Stimulated activated CD4-positive, alpha-beta T cell treated with anti-CD3 and anti-CD28 coated beads, TNF-alpha, amount 100 ng/mL, for 24 hours (primary cell): ENCODE measurements at regions not wholly inside any gene's neighbourhood (a gene's known extent, or its start where the extent isn't known, plus 50 kb on each side); places are given as distances from the start of the nearest gene placed in this dataset.
"Not testable (repeated sequence)": the region's sequence is repeated elsewhere in the genome, so short reads cannot be mapped to it uniquely, and the experiment has no call there.

Experiments
- DNase-seq, 3 experiments: peaks; one replicate each; pipeline ENCODE4 v3.0.0-alpha.2; 2020; ENCODE audit warnings: low read depth in 3 of 3

DNA sequence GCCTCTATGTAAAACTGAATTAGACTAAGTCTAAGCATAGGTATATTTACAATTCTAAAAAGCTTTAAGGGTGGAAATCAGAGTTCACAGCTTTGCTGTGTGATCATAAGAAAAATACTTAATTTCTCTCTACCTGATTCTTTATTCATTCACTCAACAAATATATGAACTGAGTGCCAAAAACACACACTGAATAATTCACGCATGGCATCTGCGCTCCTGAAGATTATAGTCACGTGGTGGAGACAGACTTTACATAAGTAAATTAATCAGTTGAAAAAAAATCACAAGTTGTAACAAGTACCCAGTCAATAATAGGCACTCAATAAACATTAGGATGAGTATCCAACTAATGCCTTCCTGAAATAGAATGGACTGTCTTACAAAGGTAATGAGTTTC is 351.6 kb downstream of the METTL4 start:
- DNase-seq, result no peak

DNA sequence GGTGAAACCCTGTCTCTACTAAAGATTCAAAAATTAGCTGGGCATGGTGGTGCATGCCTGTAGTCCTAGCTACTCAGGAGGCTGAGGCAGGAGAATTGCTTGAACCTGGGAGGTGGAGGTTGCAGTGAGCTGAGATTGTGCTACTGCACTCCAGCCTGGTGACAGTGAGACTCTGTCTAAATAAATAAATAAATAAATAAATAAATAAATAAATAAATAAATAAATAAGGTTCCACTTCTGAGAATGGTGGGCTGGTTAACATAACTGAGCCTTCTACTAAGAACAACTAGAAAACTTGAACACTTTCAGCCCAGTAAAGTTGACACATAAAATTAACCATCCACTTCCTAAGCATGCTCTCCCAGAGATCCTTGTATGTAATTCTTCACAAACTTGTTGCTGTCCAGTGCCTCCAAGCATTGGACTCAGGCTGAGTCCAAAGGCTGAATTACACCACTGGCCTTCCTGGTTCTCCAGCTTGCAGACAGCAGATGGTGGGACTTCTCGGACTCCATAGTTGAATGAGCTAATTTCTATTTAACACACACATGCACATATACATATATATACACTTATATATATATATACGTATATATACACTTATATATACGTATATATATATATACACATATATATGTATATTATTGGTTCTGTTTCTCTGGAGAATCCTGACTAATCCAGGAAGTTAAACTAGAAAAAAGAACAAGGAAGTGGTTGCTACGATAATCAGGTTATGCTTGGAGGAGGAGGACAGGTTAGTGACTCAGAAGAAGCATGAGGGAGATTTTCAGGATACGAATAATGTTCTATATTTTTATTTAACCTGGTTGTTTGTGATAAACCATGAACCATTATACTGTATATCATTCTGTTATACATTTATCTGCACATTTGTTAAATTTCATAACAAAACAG is 348.8 kb downstream of the METTL4 start:
- DNase-seq, result no peak

DNA sequence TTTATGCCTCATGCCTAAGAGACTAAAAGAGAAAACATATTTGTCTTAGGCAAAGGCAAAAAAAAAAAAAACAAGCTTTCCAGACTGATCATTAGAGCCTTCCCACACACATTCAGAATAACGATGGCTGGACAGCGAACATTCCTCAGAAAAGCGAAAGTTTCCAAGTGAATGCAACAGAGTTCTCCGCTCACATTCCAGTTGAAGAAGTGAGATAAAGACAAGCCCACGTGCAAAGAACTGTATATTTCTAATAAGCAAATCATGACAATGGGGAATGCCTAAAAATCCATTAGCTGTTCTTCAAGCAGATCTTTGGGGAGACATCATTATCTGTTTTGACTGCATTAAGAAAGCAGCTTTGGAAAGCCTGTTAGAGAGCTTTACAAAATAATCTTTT is 347.9 kb downstream of the METTL4 start:
- DNase-seq, result no peak

DNA sequence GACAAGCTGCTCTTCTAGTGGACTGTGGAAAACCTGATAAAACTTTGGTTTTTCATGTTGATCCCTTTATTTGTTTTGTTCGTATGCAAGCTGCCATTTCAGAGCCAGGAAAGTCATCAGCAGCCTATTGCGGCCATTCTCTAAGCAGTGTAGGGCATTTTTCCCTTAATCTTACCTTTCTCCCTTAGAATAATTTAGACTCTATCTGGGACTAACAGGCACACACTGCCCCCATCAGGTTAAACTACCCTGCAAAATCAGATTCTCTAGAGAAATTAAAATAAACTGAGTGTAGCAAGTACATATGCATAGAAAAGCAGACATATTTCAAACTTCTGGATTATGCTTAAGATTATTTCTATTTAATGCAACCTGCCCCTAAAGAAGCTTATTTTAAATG is 347.5 kb downstream of the METTL4 start:
- DNase-seq, result no peak

DNA sequence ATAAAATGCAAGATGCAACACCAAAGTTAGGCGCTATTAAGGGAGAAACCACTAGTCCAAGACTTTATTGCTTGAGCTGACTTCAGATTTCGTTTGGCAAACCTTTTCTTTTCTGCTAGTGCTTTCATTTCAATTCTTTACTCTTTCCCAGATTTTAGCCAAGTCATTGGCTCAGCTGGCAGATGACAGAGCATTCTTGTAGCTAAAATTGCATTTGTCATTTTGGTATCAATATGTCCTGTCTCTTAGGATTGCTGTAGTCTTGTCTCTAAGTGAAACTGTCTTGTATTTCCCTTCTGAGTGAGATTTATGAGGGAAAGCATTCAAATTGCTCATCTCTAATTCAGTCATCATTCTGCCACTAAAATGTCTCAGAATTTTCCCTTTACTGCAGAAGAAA is 335.1 kb downstream of the METTL4 start:
- DNase-seq, result no peak

DNA sequence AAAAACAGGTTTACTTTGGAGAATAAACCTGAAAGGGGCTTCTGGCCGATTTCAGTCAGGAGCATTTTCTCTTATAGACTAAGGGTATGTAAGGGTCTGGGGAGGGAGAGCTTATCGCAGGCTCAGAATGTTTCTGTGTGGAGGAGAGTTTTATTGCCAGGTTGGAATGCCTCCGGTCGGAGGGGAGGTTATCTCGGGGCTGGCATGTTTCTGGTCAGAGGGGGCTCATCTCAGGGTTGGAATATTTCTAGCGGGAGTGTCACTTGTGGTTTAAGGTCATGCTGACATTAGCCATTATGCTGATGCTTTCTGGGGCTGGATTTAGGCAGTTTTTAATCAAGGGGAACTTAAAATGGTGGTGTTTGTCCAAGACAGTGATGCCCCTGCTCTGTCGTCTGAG is 333.6 kb downstream of the METTL4 start:
- no peak for DNase-seq

DNA sequence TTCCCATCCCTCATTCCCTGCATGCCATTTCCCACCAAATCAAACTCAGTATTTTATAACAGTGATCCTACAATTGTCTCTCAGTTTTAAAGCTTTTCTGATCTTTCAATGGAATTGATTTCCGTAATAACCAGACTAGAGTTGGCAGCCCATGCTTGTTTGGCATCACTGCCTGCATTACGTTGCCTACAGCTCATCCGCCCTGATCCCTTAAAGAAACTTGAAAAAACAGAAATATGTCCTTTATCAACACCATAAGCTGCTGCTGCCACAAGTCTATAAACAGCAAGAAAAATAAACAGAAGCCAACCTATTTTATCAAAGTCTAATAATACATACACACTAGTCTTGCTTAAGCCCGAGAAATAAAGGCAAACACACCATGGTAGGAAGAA is 331.0 kb downstream of the METTL4 start:
- no peak for DNase-seq

DNA sequence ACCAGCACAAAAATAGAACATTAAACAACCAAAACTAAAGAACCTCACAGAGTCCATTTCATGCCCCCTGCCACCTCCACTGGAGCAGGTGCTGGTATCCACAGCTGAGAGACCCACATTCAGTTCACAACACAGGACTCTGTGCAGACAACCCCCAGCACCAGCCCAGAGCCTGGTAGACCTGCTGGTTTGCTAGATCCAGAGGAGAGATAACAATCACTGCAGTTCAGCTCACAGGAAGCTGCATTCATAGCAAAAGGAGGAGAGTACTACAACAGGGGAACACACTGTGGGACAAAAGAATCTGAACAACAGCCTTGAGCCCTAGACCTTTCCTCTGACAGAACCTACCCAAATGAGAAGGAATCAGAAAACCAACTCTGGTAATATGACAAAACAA is 326.7 kb downstream of the METTL4 start:
- DNase-seq, result no peak

DNA sequence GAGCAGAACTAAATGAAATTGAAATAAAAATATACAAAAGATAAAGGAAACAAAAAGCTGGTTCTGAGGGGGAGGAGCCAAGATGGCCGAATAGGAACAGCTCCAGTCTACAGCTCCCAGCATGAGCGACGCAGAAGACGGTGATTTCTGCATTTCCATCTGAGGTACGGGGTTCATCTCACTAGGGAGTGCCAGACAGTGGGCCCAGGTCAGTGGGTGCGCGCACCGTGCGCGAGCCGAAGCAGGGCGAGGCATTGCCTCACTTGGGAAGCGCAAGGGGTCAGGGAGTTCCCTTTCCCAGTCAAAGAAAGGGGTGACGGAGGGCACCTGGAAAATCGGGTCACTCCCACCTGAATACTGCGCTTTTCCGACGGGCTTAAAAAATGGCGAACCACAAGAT is 324.2 kb downstream of the METTL4 start:
- DNase-seq, result not testable (repeated sequence)

DNA sequence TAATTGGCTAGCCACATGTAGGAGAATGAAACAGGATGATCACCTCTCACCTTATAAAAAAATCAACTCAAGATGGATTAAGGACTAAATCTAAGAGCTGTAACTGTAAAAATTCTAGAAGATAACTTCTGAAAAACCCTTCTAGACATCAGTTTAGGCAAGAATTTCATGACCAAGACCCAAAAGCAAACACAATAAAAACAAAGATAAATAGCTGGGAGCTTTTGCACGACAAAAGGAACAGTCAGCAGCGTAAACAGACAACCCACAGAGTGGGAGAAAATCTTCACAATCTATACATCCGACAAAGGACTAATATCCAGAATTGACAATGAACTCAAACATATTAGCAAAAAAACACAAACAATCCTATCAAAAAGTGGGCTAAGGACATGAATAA is 316.3 kb downstream of the METTL4 start:
- DNase-seq, result no peak

DNA sequence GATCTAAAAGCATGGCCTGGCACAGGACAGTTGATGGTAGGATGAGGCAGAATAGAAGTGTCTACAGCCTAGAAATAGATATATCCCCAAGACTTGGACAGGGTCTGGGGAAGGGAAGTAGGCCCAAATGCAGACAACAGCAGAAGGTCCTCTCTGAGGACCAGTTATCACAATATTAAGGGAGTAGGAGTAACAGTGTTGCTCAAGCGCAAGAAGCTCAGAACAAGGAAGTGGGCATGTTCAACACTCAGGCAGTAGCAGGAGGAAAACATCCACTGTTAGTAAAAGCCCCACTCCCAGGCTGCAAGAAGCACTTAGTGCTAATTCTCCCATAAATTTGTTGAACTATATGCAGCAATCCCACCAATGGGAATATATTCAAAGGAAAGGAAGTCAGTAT is 314.7 kb downstream of the METTL4 start:
- no peak for DNase-seq

DNA sequence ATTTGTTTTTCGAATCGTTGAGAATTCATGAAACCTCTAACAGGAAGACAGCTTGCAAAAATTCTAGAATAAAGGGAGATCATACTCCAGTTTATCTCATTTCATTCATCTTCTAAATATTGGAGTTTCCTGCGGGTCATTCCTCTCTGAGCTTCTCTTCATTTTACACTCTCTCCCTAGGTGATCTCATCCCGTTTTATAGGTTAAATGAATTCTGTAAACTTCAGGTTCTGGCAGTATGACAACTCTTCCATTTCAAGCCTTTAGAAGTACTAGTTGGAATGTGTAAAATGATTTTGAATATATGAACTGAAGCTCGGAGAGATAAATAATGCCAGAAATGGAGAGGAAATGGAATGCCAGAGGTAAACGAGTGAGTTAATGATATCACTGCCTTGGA is 312.4 kb downstream of the METTL4 start:
- DNase-seq, result no peak

DNA sequence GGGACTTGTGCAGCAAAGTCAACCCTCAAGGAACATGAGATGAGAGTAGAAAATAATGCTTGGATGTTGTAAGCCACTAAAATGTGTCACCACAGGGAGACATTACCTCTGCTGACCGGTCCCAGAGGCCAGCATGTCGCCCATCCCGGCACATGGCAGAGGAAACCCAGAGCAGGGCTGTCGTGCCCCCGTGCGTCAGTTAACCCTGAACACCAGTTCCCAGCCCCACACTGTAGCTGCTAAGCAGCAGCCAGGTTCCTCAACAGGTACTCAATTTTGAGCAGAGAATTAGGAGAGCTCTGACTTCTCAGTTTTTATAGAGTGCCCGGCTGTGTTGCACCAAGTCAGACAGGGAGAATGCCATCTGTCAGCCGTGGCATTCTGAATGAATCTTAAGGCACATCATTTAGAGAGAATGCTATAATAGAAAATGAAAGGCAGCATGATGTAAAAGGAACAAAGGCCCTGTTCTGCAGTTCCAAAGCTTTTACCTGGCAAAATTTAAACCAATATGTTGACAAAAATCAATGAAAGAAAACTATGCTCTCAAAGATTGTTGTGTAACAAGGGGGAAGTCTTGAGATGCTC is 307.9 kb downstream of the METTL4 start:
- DNase-seq, result no peak

DNA sequence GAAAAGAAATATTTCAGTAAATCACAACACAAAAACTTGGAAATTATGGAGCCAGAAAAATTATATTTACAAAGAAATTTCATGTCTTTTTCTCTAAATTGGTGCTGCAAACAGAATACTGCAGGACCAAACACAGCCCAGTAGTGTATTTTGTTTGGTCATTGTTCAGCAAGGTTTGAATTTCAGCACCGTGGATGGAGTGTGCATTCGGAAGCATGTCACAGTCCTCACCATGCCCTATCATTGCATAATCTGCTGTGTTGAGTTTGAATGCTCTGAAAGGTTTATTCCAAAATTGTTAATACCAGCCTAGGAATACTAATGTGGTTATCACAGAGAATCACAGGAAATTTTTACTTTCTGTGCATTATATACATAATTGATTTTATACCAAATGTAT is 296.7 kb downstream of the METTL4 start:
- DNase-seq, result no peak

DNA sequence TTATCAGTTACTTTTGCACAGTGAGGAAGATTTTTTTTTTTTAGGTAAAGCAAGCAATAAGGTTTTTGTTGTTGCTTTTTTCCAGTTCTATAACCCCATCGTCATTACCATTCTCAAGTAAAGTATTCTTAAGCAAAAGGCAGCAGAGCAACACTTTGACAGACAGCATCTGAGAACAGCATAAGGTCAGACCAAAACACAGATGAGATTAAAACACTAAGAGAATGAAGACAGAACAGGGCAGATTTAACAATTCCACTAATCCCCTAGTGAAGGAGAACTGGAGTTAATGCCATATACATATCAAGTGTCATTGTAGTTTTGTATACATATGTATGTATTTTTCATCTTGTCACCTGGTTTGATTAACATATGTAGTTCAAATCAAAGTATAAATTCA is 290.2 kb downstream of the METTL4 start:
- no peak for DNase-seq

DNA sequence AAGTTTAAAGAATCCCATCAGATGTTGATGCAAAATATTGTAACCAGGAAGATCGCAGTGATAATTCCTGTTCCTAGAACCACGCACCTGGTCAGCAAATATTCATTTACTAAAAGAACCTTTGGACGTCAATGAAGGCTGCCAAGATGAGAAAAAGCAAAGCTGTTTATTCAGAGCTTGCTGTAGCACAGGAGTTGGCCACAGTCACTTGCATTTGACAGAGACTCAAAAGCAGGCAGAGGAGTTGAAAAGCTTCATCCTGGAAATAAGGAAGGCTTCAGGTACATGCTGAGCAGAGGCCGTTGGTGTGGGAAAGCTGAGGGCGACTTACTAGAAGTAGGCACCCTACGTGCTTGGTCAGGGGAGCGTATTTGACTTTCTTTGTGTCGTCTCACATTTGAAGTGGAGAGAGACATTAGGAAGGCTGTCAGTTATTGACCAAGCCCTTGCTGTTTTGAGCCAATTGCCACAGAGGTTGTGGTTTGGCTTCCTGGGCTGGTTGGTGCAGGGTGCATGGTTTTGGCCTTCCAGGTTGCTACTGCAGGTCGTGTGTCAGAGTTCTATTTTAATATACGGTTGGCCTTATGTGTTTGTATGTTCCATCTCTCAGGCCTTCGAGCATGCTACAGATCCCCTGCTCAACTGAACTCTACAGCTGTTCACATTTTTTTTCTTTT is 289.6 kb downstream of the METTL4 start:
- DNase-seq, result no peak

DNA sequence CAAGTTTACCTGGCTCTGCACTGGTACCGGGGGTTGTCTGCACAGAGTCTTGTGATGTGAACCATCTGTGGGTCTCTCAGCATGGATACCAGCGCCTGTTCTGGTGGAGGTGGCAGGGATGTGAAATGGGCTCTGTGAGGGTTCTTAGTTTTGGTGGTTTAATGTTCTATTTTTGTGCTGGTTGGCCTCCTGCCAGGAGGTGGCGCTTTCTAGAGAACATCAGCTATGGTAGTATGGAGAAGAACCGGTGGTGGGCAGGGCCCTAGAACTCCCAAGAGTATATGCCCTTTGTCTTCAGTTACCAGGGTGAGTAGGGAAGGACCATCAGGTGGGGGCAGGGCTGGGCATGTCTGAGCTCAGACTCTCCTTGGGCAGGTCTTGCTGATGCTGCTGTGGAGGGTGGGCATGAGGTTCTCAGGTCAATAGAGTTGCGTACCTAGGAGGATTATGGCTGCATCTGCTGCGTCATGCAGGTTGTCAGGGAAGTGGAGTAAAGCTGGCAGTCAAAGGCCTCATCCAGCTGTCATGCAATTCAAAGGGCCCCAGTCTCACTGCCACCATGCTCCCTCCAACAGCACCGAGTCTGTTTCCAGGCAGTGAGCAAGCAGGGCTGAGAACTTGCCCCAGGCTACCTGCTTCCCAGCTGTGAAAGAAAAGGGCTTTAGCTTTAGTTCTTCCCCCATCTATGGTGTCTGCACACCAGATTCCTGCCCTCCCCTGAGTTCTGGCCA is 278.0 kb downstream of the METTL4 start:
- DNase-seq, result peak in 1 of 3 experiments; percentile 4

DNA sequence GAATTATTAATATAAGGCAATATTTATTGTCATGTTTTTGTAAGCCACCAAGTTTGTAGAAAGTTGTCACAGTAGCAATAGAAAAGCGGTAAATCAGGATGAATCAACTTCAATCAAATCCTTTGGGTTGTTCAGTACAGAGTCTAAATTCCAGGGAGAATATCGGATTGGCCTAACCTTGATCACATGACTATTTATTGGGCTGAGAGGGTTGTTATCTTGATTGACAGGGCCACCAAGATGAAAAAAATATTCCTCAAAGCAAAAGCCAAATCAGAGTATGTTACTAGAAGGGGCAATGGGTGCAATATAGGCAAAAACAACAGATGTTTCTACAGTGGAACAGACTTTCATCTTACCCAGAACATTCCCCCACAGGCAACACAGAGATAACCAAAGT is 270.0 kb downstream of the METTL4 start:
- no peak for DNase-seq

DNA sequence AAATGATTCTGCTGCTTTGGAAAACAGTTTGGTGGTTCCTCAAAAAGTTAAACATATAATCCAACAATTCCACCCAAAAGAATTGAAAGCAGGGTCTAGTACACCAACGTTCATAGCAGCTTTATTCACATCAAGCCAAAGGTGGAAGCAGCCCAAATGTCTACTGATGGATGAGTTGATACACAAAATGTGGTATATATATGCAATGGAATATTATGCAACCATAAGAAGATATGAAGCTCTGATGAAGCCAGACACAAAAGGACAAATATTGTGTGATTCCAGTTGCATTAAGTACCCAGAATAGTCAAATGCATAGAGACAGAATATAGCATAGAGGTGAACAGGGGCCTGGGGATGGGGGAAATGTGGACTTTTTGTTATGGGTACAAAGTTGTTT is 269.3 kb downstream of the METTL4 start:
- no peak for DNase-seq

DNA sequence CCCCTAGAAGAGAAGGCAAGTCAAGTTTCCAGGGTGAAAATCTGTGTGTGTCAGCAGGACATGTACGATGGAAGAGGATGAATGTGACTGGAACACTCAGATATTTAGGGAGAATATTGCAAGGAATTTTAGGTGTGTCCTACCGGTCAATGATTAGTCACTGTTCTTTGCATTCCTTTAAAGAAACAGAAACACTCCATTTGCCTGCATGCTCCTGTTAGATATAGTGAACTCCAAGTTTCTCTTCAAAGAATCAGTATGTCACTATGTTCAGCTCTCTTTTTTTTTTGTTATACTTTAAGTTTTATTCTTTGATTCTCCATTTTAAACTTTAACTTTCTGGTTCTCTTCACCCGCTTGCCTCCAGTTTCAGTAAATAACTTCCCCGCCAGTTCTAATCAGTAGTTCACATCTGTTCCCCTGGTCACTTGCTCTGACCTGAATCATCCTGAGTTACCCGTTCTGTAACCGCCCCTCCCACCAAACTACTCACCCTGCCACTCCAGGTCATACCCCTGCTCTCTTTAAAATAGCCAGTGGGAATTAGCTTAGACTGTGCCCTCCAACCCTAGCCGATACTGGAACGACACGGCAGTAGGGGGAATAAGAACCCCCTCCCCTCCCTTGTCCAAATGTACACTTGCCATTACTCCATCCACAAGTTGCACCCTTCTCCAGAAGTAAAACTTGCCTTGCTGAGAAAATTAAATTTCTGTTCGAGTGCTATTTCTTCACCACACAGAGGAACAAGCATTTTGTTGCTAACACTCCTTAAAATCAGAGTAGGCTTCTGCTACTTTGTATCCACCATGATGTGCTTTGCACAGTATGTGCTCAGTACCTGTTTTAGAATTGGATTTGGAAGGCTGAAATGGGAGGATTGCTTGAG is 268.4 kb downstream of the METTL4 start:
- no peak for DNase-seq

DNA sequence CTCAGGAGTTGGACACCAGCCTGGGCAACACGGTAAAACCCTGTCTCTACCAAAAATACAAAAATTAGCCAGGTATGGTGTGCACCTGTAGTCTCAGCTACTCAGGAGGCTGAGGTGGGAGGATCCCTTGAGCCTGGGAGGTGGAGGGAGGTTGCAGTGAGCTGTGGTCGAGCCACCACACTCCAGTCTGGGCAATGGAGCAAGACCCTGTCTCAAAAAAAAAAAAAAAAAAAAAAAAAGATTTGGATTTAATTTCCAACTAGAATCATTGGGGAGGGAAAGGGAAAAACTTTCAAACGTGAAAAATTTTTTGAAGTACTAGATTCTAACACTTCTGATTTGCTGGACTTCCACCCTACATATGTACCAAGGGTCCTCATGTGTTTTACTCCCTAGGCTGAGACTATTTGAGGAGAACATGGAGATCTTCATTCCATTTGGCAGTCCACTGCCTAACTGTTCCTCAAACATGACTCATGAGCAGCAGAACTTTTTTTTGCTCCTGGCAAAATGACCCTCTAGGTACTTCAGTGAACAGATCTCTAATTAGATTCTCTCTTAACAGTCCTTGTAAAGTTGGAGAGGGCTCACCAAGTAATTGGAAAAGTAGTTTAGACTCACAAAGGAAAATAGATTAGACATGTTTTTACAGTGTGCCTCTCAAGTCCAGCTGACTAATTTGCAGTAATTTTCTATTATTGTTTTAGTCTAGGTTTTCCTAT is 267.6 kb downstream of the METTL4 start:
- DNase-seq, result no peak
